GM19467 (cell line): ENCODE measurements at regions not wholly inside any gene's neighbourhood (a gene's known extent, or its start where the extent isn't known, plus 50 kb on each side); places are given as distances from the start of the nearest gene placed in this dataset.
"Not testable (repeated sequence)": the region's sequence is repeated elsewhere in the genome, so short reads cannot be mapped to it uniquely, and the experiment has no call there.

ENCODE experiments used
- ATAC-seq: cut with Tn5 transposase; IDR thresholded peaks from one replicate; pipeline ENCODE4 v1.9.1; 2021; ENCODE audit warnings: mild to moderate bottlenecking, moderate library complexity; ENCODE audit not compliant: unreplicated experiment

GRCh38 chr5:42235241-42235640 is 188.0 kb upstream of the GHR start:
- ATAC-seq: no peak

GRCh38 chr5:42235837-42236236 is 187.4 kb upstream of the GHR start:
- no peak for ATAC-seq

GRCh38 chr5:42241636-42242035 is 181.6 kb upstream of the GHR start:
- no peak for ATAC-seq

GRCh38 chr5:42242210-42242609 is 181.0 kb upstream of the GHR start:
- ATAC-seq: no peak

- no peak for ATAC-seq
Measured at GRCh38 chr5:42242881-42243485, 180.3 kb upstream of the GHR start.

- no peak for ATAC-seq
Measured at GRCh38 chr5:42252306-42252705, 170.9 kb upstream of the GHR start.

GRCh38 chr5:42259914-42260313 is 163.3 kb upstream of the GHR start:
- ATAC-seq: not testable (repeated sequence)

GRCh38 chr5:42267091-42267490 is 156.1 kb upstream of the GHR start:
- ATAC-seq: no peak

GRCh38 chr5:42268170-42268569 is 155.1 kb upstream of the GHR start:
- ATAC-seq: not testable (repeated sequence)

- no peak for ATAC-seq
Measured at GRCh38 chr5:42268630-42269029, 154.6 kb upstream of the GHR start.

- ATAC-seq: no peak
Measured at GRCh38 chr5:42270771-42271170, 152.5 kb upstream of the GHR start.

- ATAC-seq: no peak
Measured at GRCh38 chr5:42274913-42275312, 148.3 kb upstream of the GHR start.

- no peak for ATAC-seq
Measured at GRCh38 chr5:42277293-42277692, 145.9 kb upstream of the GHR start.

GRCh38 chr5:42284584-42284983 is 138.7 kb upstream of the GHR start:
- no peak for ATAC-seq

GRCh38 chr5:42285230-42285629 is 138.0 kb upstream of the GHR start:
- no peak for ATAC-seq

GRCh38 chr5:42300496-42300895 is 122.7 kb upstream of the GHR start:
- ATAC-seq: no peak

GRCh38 chr5:42301349-42301748 is 121.9 kb upstream of the GHR start:
- no peak for ATAC-seq

GRCh38 chr5:42302186-42302585 is 121.1 kb upstream of the GHR start:
- ATAC-seq: no peak

- no peak for ATAC-seq
Measured at GRCh38 chr5:42306287-42306686, 117.0 kb upstream of the GHR start.

GRCh38 chr5:42309865-42310264 is 113.4 kb upstream of the GHR start:
- ATAC-seq: no peak

- no peak for ATAC-seq
Measured at GRCh38 chr5:42315214-42315613, 108.0 kb upstream of the GHR start.

GRCh38 chr5:42317575-42317974 is 105.7 kb upstream of the GHR start:
- no peak for ATAC-seq

- not testable (repeated sequence) for ATAC-seq
Measured at GRCh38 chr5:42319546-42319945, 103.7 kb upstream of the GHR start.
